ENCODE measurements at regions not wholly inside any gene's neighbourhood (a gene's known extent, or its start where the extent isn't known, plus 50 kb on each side); places are given as distances from the start of the nearest gene placed in this dataset.

DNA sequence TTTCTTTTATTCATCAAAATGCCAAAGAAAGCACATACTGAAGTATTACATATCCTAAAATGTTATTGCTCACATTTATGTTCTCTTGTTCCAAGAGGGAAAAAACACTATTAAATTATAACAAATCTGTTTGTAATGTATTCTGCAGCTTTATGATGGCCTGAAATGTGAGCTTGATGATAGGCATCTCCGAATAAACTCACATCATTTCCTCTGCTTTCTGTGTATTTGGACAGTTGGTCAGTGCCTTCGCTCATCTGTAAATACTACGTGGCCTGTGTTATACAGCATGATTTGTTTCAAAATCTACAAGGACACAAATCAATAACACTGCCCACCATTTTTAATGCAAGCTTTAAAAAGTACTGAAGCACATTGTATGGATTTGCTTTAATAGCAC is 672.8 kb upstream of the SYT4 start:
- in situ Hi-C loops (cut with MboI; ENCODE audit: low sequenced_read_pairs in 4 of 4): no loop called here
- ATAC-seq (no peak), DNase-seq (no peak)
- H3K27me3 ChIP-seq: no peaks in the 10 kb centered on the region
- H3K27ac ChIP-seq: no peak overlapping the region
- H3K9me3 ChIP-seq: no peaks in the 10 kb centered on the region
- no peaks in the 10 kb centered on the region for H3K36me3 ChIP-seq
- H3K4me3 ChIP-seq: no peak overlapping the region
- TF ChIP-seq, protein P1, sequence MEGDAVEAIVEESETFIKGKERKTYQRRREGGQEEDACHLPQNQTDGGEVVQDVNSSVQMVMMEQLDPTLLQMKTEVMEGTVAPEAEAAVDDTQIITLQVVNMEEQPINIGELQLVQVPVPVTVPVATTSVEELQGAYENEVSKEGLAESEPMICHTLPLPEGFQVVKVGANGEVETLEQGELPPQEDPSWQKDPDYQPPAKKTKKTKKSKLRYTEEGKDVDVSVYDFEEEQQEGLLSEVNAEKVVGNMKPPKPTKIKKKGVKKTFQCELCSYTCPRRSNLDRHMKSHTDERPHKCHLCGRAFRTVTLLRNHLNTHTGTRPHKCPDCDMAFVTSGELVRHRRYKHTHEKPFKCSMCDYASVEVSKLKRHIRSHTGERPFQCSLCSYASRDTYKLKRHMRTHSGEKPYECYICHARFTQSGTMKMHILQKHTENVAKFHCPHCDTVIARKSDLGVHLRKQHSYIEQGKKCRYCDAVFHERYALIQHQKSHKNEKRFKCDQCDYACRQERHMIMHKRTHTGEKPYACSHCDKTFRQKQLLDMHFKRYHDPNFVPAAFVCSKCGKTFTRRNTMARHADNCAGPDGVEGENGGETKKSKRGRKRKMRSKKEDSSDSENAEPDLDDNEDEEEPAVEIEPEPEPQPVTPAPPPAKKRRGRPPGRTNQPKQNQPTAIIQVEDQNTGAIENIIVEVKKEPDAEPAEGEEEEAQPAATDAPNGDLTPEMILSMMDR (IDR thresholded peaks at IDR 0.05 in 4 of 5, conservative IDR thresholded peaks at IDR 0.05 in 1 of 5): no peak
- TF ChIP-seq POLR2A (IDR thresholded peaks at IDR 0.05): no peak
- intact Hi-C loops (cut with DNase I; ENCODE audit: low total_unique reads): no loop called here
- peaks cover 12% of the 10 kb centered on the region in 2 donors for H3K4me1 ChIP-seq

DNA sequence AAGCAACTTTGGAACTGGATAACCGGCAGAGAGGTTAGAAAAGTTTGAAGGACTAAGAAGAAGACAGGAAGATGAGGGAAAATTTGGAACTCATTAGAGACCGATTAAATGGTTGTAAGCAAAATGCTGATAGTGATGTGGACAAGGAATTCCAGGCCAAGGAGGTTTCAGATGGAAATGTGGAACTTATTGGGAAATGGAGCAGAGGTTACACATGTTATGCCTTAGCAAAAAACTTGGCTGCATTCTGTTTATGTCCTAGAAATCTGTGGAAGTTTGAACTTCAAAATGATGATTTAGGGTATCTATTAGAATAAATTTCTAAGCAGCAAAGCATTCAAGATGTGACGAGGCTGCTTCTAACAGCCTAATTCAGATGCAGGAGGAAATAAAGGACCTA is 675.1 kb upstream of the SYT4 start:
- Histone ChIP-seq H3K27me3 (no peaks in the 10 kb centered on the region), H3K4me3 (no peak overlapping the region), H3K36me3 (no peaks in the 10 kb centered on the region), H3K9me3 (no peaks in the 10 kb centered on the region), H3K27ac (no peak overlapping the region), H3K4me1 (peaks cover 12% of the 10 kb centered on the region in 2 donors)
- DNase-seq: no peak
- intact Hi-C loops (cut with DNase I; ENCODE audit: low total_unique reads) (no loop called here), in situ Hi-C loops (cut with MboI; ENCODE audit: low sequenced_read_pairs in 4 of 4) (no loop called here)
- no peak for ATAC-seq
- TF ChIP-seq POLR2A (IDR thresholded peaks at IDR 0.05): no peak
- TF ChIP-seq, protein P1 (IDR thresholded peaks at IDR 0.05 in 4 of 5, conservative IDR thresholded peaks at IDR 0.05 in 1 of 5): no peak

DNA sequence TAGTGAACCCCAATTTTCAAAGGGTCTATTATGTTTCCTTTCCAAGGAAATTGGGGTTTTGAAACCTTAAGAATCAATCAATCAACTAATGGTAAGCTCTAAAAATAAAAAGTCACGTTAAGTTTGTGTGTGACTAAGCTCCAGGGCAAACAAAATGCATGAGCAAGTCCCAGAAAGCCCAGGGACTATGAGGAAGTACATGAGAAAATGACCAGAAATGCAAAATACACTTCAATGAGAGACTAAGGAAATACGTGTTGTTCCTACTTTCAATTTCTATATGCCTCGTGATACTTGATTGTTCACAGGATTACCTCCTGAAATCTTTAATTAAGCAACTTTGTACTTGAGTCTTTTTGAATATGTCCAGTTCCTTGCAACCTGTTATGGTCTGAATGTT is 684.4 kb upstream of the SYT4 start:
- DNase-seq (no peak), ATAC-seq (no peak)
- no peaks in the 10 kb centered on the region for H3K27me3 ChIP-seq
- H3K36me3 ChIP-seq: no peaks in the 10 kb centered on the region
- no peak for TF ChIP-seq POLR2A (IDR thresholded peaks at IDR 0.05)
- TF ChIP-seq, protein P1 (IDR thresholded peaks at IDR 0.05 in 4 of 5, conservative IDR thresholded peaks at IDR 0.05 in 1 of 5): no peak
- no peak overlapping the region for H3K4me3 ChIP-seq
- H3K4me1 ChIP-seq: no peaks in the 10 kb centered on the region
- intact Hi-C loops (cut with DNase I; ENCODE audit: low total_unique reads): no loop called here
- in situ Hi-C loops (cut with MboI; ENCODE audit: low sequenced_read_pairs in 4 of 4): no loop called here
- no peaks in the 10 kb centered on the region for H3K9me3 ChIP-seq
- H3K27ac ChIP-seq: no peak overlapping the region

- Histone ChIP-seq H3K36me3 (no peaks in the 10 kb centered on the region), H3K27ac (no peak overlapping the region), H3K9me3 (no peaks in the 10 kb centered on the region), H3K27me3 (no peaks in the 10 kb centered on the region), H3K4me3 (no peak overlapping the region), H3K4me1 (no peaks in the 10 kb centered on the region)
- no peak for TF ChIP-seq POLR2A (IDR thresholded peaks at IDR 0.05)
- TF ChIP-seq, protein P1 (IDR thresholded peaks at IDR 0.05 in 4 of 5, conservative IDR thresholded peaks at IDR 0.05 in 1 of 5): no peak
- in situ Hi-C loops (cut with MboI; ENCODE audit: low sequenced_read_pairs in 4 of 4): no loop called here
- no peak for ATAC-seq
- DNase-seq: no peak
- intact Hi-C loops (cut with DNase I; ENCODE audit: low total_unique reads): no loop called here
Measured at GRCh38 chr18:43964666-43965065, 687.4 kb upstream of the SYT4 start.

DNA sequence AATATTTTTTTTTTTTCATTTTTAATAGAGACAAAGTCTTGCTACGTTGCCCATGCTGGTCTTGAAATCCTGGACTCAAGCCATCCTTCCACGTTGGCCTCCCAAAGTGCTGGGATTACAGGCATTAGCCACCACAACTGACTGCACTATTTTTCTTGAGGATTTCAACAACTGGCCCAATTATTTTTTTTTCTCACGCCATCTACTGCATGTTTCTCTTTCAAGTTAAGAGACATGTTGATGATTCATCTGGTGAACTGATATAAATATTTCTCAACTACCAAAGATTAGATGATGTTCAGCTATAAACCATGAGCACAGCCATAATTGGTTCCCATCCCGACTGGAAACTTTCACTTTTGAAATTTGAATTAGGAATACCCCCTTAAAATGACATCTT is 688.4 kb upstream of the SYT4 start:
- TF ChIP-seq, protein P1 (IDR thresholded peaks at IDR 0.05 in 4 of 5, conservative IDR thresholded peaks at IDR 0.05 in 1 of 5): no peak
- no peak for TF ChIP-seq POLR2A (IDR thresholded peaks at IDR 0.05)
- in situ Hi-C loops (cut with MboI; ENCODE audit: low sequenced_read_pairs in 4 of 4): no loop called here
- H3K4me1 ChIP-seq: no peaks in the 10 kb centered on the region

More for the DNA sequence above, 688.4 kb upstream of the SYT4 start:
- DNase-seq (no peak), ATAC-seq (no peak)
- H3K27me3 ChIP-seq: no peaks in the 10 kb centered on the region
- H3K36me3 ChIP-seq: no peaks in the 10 kb centered on the region
- H3K9me3 ChIP-seq: no peaks in the 10 kb centered on the region
- intact Hi-C loops (cut with DNase I; ENCODE audit: low total_unique reads): no loop called here
- no peak overlapping the region for H3K4me3 ChIP-seq
- no peak overlapping the region for H3K27ac ChIP-seq
